Stimulated activated memory B cell treated with anti-CD40 and anti-IgM and Interleukin-4, amounts not matched to agents 10 μg/mL and 1 μg/mL and 100 μg/mL, for 72 hours (primary cell): ENCODE measurements at regions not wholly inside any gene's neighbourhood (a gene's known extent, or its start where the extent isn't known, plus 50 kb on each side); places are given as distances from the start of the nearest gene placed in this dataset.

Experiments
- ATAC-seq: fragments of 150-1000 bp; cut with Tn5 transposase; 2 replicates; pipeline ENCODE4 v1.10.0; 2021
- H3K27ac Mint-ChIP-seq: one replicate; pipeline ENCODE4 v1.8.0; 2022; ENCODE audit warnings: mild to moderate bottlenecking, mixed read lengths
- H3K27me3 Mint-ChIP-seq: one replicate; pipeline ENCODE4 v1.8.0; 2022; ENCODE audit warnings: mixed read lengths
- H3K36me3 Mint-ChIP-seq: one replicate; pipeline ENCODE4 v1.8.0; 2022; ENCODE audit warnings: mixed read lengths
- H3K4me1 Mint-ChIP-seq: one replicate; pipeline ENCODE4 v1.8.0; 2022; ENCODE audit warnings: mixed read lengths
- H3K4me3 Mint-ChIP-seq: one replicate; pipeline ENCODE4 v1.8.0; 2022; ENCODE audit warnings: mild to moderate bottlenecking, moderate library complexity, mixed read lengths
- H3K9me3 Mint-ChIP-seq: one replicate; pipeline ENCODE4 v1.8.0; 2022; ENCODE audit warnings: mixed read lengths

- Mint-ChIP-seq H3K4me1 (peaks cover 13% of the 10 kb centered on the region), H3K9me3 (no peaks in the 10 kb centered on the region), H3K27me3 (no peaks in the 10 kb centered on the region), H3K36me3 (no peaks in the 10 kb centered on the region), H3K4me3 (no peak overlapping the region), H3K27ac (no peak overlapping the region)
- ATAC-seq: no peak
Measured at GRCh38 chr9:592225-592624, 249.3 kb upstream of the DMRT1 start.

DNA sequence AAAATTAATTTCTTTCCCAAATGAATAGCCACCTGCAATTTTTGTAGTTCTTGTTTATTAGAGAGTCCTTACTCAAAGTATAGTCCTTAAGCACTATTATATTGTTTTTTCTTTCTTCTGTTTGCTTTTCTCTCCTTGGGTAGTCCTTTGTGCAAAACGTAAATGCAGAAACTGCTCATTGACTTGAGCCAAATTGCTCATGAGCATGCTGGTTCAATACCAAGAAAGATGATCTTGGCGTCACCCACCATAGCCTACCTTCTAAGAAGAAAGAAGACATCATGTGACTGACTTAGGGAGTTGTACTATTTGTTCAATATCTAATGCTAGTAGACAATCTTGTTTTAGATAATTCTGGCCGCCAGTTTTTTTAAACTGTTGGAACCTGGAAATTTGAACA, 248.8 kb upstream of the DMRT1 start:
- no peak for ATAC-seq
- no peak overlapping the region for H3K4me3 Mint-ChIP-seq
- no peaks in the 10 kb centered on the region for H3K27me3 Mint-ChIP-seq
- no peak overlapping the region for H3K27ac Mint-ChIP-seq
- no peaks in the 10 kb centered on the region for H3K36me3 Mint-ChIP-seq
- H3K9me3 Mint-ChIP-seq: no peaks in the 10 kb centered on the region
- peaks cover 13% of the 10 kb centered on the region for H3K4me1 Mint-ChIP-seq

- Mint-ChIP-seq H3K9me3 (no peaks in the 10 kb centered on the region), H3K4me1 (peaks cover 13% of the 10 kb centered on the region), H3K27ac (no peak overlapping the region), H3K4me3 (no peak overlapping the region), H3K36me3 (no peaks in the 10 kb centered on the region), H3K27me3 (no peaks in the 10 kb centered on the region)
- ATAC-seq: no peak
Measured at GRCh38 chr9:593809-594208, 247.7 kb upstream of the DMRT1 start.

DNA sequence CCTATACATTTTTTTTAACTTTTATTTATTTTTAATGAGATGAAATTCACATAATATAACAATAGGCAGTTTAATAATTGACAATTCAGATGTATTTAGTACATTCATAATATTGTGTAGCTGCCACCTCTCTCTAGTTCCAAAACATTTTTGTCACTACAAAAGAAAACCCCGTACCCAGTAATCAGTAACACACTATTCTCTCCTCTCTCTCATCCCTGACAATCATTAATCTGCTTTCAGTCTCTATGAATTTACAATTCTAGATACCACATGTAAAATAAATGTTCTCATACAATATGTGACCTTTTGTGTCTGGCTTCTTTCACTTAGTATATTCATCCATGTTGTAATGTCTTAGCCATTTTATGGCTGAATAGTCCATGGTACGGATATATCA, 244.8 kb upstream of the DMRT1 start:
- H3K27me3 Mint-ChIP-seq: no peaks in the 10 kb centered on the region
- no peaks in the 10 kb centered on the region for H3K9me3 Mint-ChIP-seq
- ATAC-seq: no peak
- H3K4me3 Mint-ChIP-seq: no peak overlapping the region
- H3K36me3 Mint-ChIP-seq: no peaks in the 10 kb centered on the region
- no peak overlapping the region for H3K27ac Mint-ChIP-seq
- H3K4me1 Mint-ChIP-seq: no peaks in the 10 kb centered on the region

DNA sequence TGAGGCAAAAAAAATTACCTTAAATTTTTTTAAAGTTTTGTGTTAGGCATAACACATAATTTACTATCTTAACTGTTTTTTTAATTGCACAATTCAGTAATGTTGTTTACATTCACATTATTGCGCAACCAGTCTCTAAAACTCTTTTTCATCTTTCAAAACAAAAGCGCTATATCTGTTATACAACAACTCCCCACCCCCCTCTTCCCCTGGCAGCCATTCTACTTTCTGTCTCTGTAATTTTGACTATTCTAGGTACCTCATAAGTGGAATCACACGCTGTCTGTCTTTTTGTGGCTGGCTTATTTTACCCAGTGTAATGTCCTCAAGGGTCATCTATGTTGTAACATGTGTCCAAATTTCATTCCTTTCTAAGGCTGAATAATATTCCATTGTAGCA, 241.5 kb upstream of the DMRT1 start:
- Mint-ChIP-seq H3K36me3 (no peaks in the 10 kb centered on the region), H3K27me3 (peaks cover 2% of the 10 kb centered on the region), H3K9me3 (no peaks in the 10 kb centered on the region), H3K4me1 (no peaks in the 10 kb centered on the region), H3K4me3 (no peak overlapping the region), H3K27ac (no peak overlapping the region)
- ATAC-seq: no peak

GRCh38 chr9:602716-603115, 238.8 kb upstream of the DMRT1 start:
- H3K4me1 Mint-ChIP-seq: no peaks in the 10 kb centered on the region
- H3K27ac Mint-ChIP-seq: no peak overlapping the region
- H3K9me3 Mint-ChIP-seq: no peaks in the 10 kb centered on the region
- H3K36me3 Mint-ChIP-seq: no peaks in the 10 kb centered on the region
- ATAC-seq: no peak
- H3K4me3 Mint-ChIP-seq: no peak overlapping the region
- peaks cover 8% of the 10 kb centered on the region for H3K27me3 Mint-ChIP-seq

DNA sequence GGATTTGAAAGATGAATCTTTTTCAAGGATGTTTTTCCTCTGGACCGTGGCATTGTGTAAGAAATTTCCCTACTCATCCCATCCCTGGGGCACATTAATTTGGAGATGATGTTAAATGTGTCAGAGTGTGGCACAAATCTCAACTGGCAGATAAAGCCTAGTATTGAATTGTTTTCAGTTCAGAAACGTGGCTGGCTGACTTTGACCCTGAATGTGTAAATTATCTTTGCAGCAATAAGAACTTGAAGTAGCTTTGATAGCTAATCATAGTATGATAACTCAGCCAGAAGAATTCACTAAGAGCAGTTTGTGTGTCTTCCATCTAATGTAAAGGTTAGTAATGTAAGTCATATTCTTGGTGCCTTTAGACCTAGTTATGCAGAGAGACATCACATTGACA, 238.4 kb upstream of the DMRT1 start:
- Mint-ChIP-seq H3K9me3 (no peaks in the 10 kb centered on the region), H3K4me1 (no peaks in the 10 kb centered on the region), H3K27me3 (peaks cover 8% of the 10 kb centered on the region), H3K27ac (no peak overlapping the region), H3K36me3 (no peaks in the 10 kb centered on the region), H3K4me3 (no peak overlapping the region)
- ATAC-seq: no peak

- H3K4me3 Mint-ChIP-seq: no peak overlapping the region
- H3K36me3 Mint-ChIP-seq: no peaks in the 10 kb centered on the region
- peaks cover 8% of the 10 kb centered on the region for H3K27me3 Mint-ChIP-seq
- H3K27ac Mint-ChIP-seq: no peak overlapping the region
- no peaks in the 10 kb centered on the region for H3K4me1 Mint-ChIP-seq
- ATAC-seq: no peak
- no peaks in the 10 kb centered on the region for H3K9me3 Mint-ChIP-seq
Measured at GRCh38 chr9:607417-607816, 234.1 kb upstream of the DMRT1 start.

GRCh38 chr9:613771-614347, 227.6 kb upstream of the DMRT1 start:
- no peaks in the 10 kb centered on the region for H3K9me3 Mint-ChIP-seq
- ATAC-seq: peak; percentile 83
- H3K36me3 Mint-ChIP-seq: no peaks in the 10 kb centered on the region
- peaks cover 7% of the 10 kb centered on the region for H3K4me1 Mint-ChIP-seq
- H3K4me3 Mint-ChIP-seq: no peak overlapping the region
- H3K27me3 Mint-ChIP-seq: no peaks in the 10 kb centered on the region
- H3K27ac Mint-ChIP-seq: no peak overlapping the region

DNA sequence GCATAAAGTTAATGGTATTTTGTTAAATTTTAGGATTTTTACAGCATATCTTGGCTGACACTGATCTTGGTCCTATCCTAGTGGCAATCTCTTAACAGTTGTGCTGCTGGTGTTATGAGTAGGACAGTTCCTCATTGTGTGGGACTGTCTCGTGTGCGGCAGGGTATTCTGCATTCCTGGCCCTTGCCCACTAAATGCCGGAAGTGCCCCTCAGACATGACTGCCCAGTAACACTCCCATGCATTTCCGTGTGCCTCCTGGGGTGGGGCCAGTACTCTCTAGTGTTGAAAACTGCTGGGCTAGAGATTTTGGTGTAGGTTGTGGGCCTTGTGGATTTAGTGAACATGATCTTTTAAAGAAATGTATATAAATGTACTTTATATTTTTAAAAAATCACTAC, 227.1 kb upstream of the DMRT1 start:
- H3K27me3 Mint-ChIP-seq: no peaks in the 10 kb centered on the region

GRCh38 chr9:615756-616155, 225.7 kb upstream of the DMRT1 start:
- Mint-ChIP-seq H3K27me3 (no peaks in the 10 kb centered on the region), H3K4me1 (peaks cover 7% of the 10 kb centered on the region), H3K36me3 (no peaks in the 10 kb centered on the region), H3K9me3 (no peaks in the 10 kb centered on the region), H3K4me3 (no peak overlapping the region), H3K27ac (no peak overlapping the region)
- ATAC-seq: no peak

More for the DNA sequence above, 227.1 kb upstream of the DMRT1 start:
- no peak for ATAC-seq
- Mint-ChIP-seq H3K36me3 (no peaks in the 10 kb centered on the region), H3K9me3 (no peaks in the 10 kb centered on the region), H3K27ac (no peak overlapping the region), H3K4me1 (peaks cover 7% of the 10 kb centered on the region), H3K4me3 (no peak overlapping the region)

GRCh38 chr9:616694-617093, 224.8 kb upstream of the DMRT1 start:
- H3K27me3 Mint-ChIP-seq: no peaks in the 10 kb centered on the region
- H3K27ac Mint-ChIP-seq: no peak overlapping the region
- H3K4me1 Mint-ChIP-seq: peaks cover 11% of the 10 kb centered on the region
- no peaks in the 10 kb centered on the region for H3K36me3 Mint-ChIP-seq
- ATAC-seq: no peak
- H3K9me3 Mint-ChIP-seq: no peaks in the 10 kb centered on the region
- H3K4me3 Mint-ChIP-seq: no peak overlapping the region

DNA sequence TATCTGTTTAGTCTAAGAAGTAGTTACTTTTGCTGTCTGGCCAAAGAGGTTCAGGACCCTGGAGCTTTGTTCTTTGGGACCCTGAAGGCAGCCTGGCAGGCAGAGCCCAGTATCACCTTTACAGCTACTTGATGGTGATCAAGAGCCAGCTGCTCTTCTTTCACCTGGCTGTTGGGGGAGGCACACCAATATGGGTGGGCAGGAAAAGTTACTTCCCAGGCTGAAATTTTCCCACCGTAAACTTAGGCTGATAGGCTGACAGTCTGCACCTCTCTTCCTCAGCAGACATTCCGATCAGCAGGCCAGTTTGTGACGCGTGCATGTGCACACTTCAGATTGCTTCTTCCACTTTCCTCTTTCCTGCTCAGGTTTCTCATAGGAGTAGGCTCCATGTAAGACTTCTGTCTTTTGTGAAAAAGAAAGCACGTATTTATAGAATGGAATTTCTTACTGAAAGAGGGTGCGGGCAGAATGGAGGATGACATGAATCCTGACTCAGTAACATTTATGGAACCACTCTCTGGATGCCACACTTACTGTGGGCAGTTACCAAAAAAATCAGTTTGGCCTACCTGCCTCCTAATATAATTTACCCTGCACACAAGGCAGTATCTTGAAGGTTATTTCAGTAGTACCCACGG, 223.9 kb upstream of the DMRT1 start:
- H3K27ac Mint-ChIP-seq: no peak overlapping the region
- peaks cover 13% of the 10 kb centered on the region for H3K4me1 Mint-ChIP-seq
- H3K36me3 Mint-ChIP-seq: no peaks in the 10 kb centered on the region
- H3K4me3 Mint-ChIP-seq: no peak overlapping the region
- no peaks in the 10 kb centered on the region for H3K27me3 Mint-ChIP-seq
- no peak for ATAC-seq
- H3K9me3 Mint-ChIP-seq: no peaks in the 10 kb centered on the region

DNA sequence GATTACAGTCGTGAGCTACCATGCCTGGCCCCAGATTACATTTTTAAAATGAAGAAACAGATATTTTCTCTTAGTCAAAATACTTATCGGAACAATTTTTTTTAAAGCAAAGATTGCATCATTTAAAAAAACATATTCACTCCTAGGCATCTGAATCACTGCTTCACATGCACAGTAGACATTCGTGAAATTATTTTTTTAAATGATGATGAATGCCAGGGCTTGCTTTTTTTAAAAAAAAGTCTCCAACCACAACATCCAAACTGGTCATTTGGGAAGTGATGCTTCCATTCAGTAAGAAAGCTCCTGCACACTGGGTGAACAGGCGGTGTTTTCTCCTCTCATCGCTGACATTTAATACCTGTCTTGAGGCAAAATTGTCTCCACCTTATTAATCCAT, 223.0 kb upstream of the DMRT1 start:
- Mint-ChIP-seq H3K27me3 (no peaks in the 10 kb centered on the region), H3K36me3 (no peaks in the 10 kb centered on the region), H3K4me3 (no peak overlapping the region), H3K4me1 (peaks cover 13% of the 10 kb centered on the region), H3K9me3 (no peaks in the 10 kb centered on the region), H3K27ac (no peak overlapping the region)
- no peak for ATAC-seq

- Mint-ChIP-seq H3K27ac (no peak overlapping the region), H3K4me1 (peaks cover 13% of the 10 kb centered on the region), H3K4me3 (no peak overlapping the region), H3K9me3 (no peaks in the 10 kb centered on the region), H3K27me3 (no peaks in the 10 kb centered on the region), H3K36me3 (no peaks in the 10 kb centered on the region)
- ATAC-seq: no peak
Measured at GRCh38 chr9:621201-621855, 220.2 kb upstream of the DMRT1 start.

GRCh38 chr9:624935-625500, 216.5 kb upstream of the DMRT1 start:
- Mint-ChIP-seq H3K9me3 (no peaks in the 10 kb centered on the region), H3K27ac (no peak overlapping the region), H3K4me3 (no peak overlapping the region), H3K4me1 (peaks cover 17% of the 10 kb centered on the region), H3K27me3 (no peaks in the 10 kb centered on the region), H3K36me3 (no peaks in the 10 kb centered on the region)
- no peak for ATAC-seq
